ENCODE measurements at regions not wholly inside any gene's neighbourhood (a gene's known extent, or its start where the extent isn't known, plus 50 kb on each side); places are given as distances from the start of the nearest gene placed in this dataset.

DNA sequence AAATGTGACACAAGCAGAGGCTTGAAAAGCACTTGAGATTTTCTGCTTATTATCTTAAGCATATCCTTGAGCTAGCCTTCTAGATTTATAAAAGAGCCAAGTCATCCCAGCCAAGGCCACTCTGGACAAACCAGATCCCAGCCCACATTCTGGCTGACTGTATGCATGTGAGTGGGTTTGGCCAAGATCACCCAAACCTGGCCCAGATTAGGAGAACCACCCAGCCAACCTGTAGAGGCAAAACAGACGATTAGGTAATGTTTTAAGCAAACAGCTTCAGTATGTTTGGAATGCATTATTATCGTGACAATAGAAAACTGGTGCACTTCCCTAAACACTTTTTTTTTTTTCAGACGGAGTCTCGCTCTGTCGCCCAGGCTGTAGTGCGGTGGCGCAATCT is 151.9 kb downstream of the SPATA31D1 start:
- Mint-ChIP-seq H3K27ac (no peak overlapping the region), H3K27me3 (ENCODE audit: low read depth) (no peaks in the 10 kb centered on the region), H3K36me3 (ENCODE audit: low read depth) (no peaks in the 10 kb centered on the region), H3K4me3 (no peak overlapping the region), H3K4me1 (ENCODE audit: low read depth) (no peaks in the 10 kb centered on the region), H3K9me3 (ENCODE audit: insufficient read depth) (peaks cover 6% of the 10 kb centered on the region)
- ATAC-seq (no peak), DNase-seq (no peak)
- ChIA-PET CTCF (no interaction called here), POLR2A (no interaction called here)

DNA sequence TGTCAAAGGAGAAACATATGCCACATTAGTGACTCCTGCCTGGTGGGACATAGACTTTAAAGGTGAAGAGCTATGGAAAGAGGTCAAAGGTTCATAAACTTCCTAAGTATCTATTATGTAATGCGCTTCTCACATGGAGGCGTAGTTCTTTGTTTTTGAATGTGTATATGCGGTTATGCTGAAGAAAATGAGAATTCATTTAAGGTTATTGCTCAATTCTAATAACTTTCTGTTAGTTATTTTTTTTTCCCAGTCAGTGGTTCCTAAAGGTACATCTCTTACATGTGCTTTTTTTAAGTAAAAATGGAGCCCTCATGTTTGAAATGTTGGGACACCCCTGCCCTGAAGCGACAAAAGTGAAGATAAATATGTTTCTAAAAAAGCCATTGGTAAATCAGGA is 156.2 kb downstream of the SPATA31D1 start:
- no peaks in the 10 kb centered on the region for H3K9me3 Mint-ChIP-seq (ENCODE audit: insufficient read depth)
- no peak overlapping the region for H3K4me3 Mint-ChIP-seq
- no peak for ATAC-seq
- ChIA-PET CTCF (no interaction called here), POLR2A (no interaction called here)
- H3K36me3 Mint-ChIP-seq (ENCODE audit: low read depth): no peaks in the 10 kb centered on the region
- no peaks in the 10 kb centered on the region for H3K4me1 Mint-ChIP-seq (ENCODE audit: low read depth)
- no peaks in the 10 kb centered on the region for H3K27me3 Mint-ChIP-seq (ENCODE audit: low read depth)
- no peak for DNase-seq
- no peak overlapping the region for H3K27ac Mint-ChIP-seq

GRCh38 chr9:82146677-82147076 is 158.1 kb downstream of the SPATA31D1 start:
- Mint-ChIP-seq H3K36me3 (ENCODE audit: low read depth) (no peaks in the 10 kb centered on the region), H3K4me3 (no peak overlapping the region), H3K4me1 (ENCODE audit: low read depth) (no peaks in the 10 kb centered on the region), H3K27ac (no peak overlapping the region), H3K27me3 (ENCODE audit: low read depth) (no peaks in the 10 kb centered on the region), H3K9me3 (ENCODE audit: insufficient read depth) (no peaks in the 10 kb centered on the region)
- ATAC-seq: no peak
- ChIA-PET POLR2A (no interaction called here), CTCF (no interaction called here)
- DNase-seq: no peak

GRCh38 chr9:82147798-82148425 is 159.3 kb downstream of the SPATA31D1 start:
- ChIA-PET CTCF (no interaction called here), POLR2A (no interaction called here)
- Mint-ChIP-seq H3K36me3 (ENCODE audit: low read depth) (no peaks in the 10 kb centered on the region), H3K9me3 (ENCODE audit: insufficient read depth) (no peaks in the 10 kb centered on the region), H3K4me1 (ENCODE audit: low read depth) (no peaks in the 10 kb centered on the region), H3K27me3 (ENCODE audit: low read depth) (no peaks in the 10 kb centered on the region), H3K4me3 (no peak overlapping the region), H3K27ac (no peak overlapping the region)
- no peak for DNase-seq
- no peak for ATAC-seq

DNA sequence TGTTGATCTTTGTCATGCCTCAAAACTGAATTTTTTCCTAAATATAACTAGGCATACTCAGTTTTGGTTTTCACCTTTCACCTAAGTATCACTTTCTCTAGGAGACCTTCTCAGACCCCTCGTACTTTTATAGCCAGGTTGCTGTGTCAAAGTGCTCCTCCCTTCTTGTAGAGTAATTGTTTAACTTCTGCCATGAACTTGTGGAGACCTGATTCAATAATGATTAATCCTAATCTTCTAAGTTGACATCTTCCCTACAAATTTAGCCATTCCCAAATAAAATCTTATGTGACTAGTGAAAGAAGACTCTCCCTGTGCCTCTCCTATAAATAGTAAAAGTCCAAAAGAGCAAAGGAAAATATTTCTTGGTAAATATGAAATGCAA is 159.8 kb downstream of the SPATA31D1 start:
- ATAC-seq: no peak
- Mint-ChIP-seq H3K4me1 (ENCODE audit: low read depth) (no peaks in the 10 kb centered on the region), H3K27ac (no peak overlapping the region), H3K27me3 (ENCODE audit: low read depth) (no peaks in the 10 kb centered on the region), H3K4me3 (no peak overlapping the region), H3K36me3 (ENCODE audit: low read depth) (no peaks in the 10 kb centered on the region), H3K9me3 (ENCODE audit: insufficient read depth) (no peaks in the 10 kb centered on the region)
- ChIA-PET POLR2A (no interaction called here), CTCF (no interaction called here)
- no peak for DNase-seq

DNA sequence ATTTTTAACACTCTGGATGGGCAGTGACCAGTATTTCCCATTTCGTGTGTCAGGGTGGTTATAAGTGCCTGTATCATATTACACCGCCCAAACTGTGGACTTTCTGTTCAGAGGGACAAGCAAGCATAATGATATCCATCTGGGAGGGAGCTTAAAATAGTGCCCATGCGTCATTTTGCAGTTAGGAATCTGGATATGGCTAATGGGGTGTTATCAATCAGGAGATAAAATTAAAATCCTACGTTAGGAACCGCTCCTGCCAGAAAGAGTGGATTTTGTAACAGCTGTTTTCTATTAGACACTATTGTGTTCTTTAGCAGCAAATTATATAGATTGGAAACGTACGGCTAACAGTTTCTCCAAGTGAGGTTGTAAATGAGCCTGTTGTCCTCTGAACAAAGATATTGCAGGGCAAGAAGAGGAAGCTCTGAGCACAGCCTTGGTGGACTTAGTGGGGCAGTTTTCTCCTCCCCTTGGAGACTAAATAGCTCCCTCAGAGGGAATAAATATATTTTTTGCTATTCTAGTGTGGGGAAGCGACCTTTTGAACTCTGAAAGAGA is 160.4 kb downstream of the SPATA31D1 start:
- no peaks in the 10 kb centered on the region for H3K36me3 Mint-ChIP-seq (ENCODE audit: low read depth)
- ChIA-PET POLR2A (no interaction called here), CTCF (no interaction called here)
- no peaks in the 10 kb centered on the region for H3K9me3 Mint-ChIP-seq (ENCODE audit: insufficient read depth)
- H3K4me1 Mint-ChIP-seq (ENCODE audit: low read depth): no peaks in the 10 kb centered on the region
- H3K4me3 Mint-ChIP-seq: no peak overlapping the region
- H3K27ac Mint-ChIP-seq: no peak overlapping the region
- no peak for DNase-seq
- H3K27me3 Mint-ChIP-seq (ENCODE audit: low read depth): no peaks in the 10 kb centered on the region
- ATAC-seq: no peak

- no peaks in the 10 kb centered on the region for H3K36me3 Mint-ChIP-seq (ENCODE audit: low read depth)
- H3K4me3 Mint-ChIP-seq: no peak overlapping the region
- ChIA-PET POLR2A (no interaction called here), CTCF (no interaction called here)
- H3K27ac Mint-ChIP-seq: no peak overlapping the region
- DNase-seq: no peak
- ATAC-seq: no peak
- H3K4me1 Mint-ChIP-seq (ENCODE audit: low read depth): no peaks in the 10 kb centered on the region
- no peaks in the 10 kb centered on the region for H3K9me3 Mint-ChIP-seq (ENCODE audit: insufficient read depth)
- no peaks in the 10 kb centered on the region for H3K27me3 Mint-ChIP-seq (ENCODE audit: low read depth)
Observed at GRCh38 chr9:82149501-82149946, 161.0 kb downstream of the SPATA31D1 start.

DNA sequence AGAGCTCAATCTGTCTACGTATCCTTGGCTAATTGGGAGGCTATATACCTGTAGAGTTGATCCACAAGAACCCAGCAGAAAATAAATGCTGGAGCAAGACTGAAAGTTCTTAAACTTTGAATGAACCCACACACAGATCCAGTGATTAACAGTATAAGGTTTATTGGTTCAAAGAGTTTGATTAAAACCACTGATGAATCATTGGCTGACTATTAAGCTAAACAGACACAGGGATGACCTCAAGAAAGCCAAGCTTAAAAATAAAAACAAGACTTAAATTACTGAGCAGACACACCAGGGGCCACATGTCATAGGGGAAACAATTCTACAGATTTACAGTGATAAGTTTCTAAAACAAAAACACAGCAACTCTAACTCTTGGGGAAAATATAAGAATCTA is 163.6 kb downstream of the SPATA31D1 start:
- Mint-ChIP-seq H3K4me3 (no peak overlapping the region), H3K27ac (no peak overlapping the region)
- CTCF ChIA-PET: no interaction called here

GRCh38 chr9:82153032-82153431 is 164.5 kb downstream of the SPATA31D1 start:
- ChIA-PET CTCF (no interaction called here), POLR2A (no interaction called here)

More for the DNA sequence above, 163.6 kb downstream of the SPATA31D1 start:
- DNase-seq (no peak), ATAC-seq (no peak)
- Mint-ChIP-seq H3K4me1 (ENCODE audit: low read depth) (no peaks in the 10 kb centered on the region), H3K36me3 (ENCODE audit: low read depth) (no peaks in the 10 kb centered on the region), H3K27me3 (ENCODE audit: low read depth) (no peaks in the 10 kb centered on the region), H3K9me3 (ENCODE audit: insufficient read depth) (no peaks in the 10 kb centered on the region)
- POLR2A ChIA-PET: no interaction called here

DNA sequence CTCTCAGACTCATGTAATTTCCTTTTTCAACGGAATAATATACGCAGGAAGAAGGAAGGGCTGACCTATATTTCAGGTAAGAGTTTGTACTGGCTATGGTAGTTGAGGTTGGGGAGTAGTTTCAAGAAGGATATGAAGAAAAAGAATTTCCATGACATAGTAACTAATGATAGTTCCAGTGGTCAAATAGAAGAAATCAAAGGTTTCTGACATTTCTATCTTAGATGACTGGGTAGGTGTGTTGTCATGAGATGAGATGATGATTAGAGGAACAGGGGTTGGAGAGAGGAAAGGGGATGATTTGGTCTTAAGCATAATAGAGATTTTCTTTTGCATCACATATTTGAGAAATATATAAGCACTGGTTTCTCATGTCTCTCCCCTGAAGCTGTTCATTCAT is 166.0 kb downstream of the SPATA31D1 start:
- Mint-ChIP-seq H3K27me3 (ENCODE audit: low read depth) (no peaks in the 10 kb centered on the region), H3K36me3 (ENCODE audit: low read depth) (no peaks in the 10 kb centered on the region), H3K9me3 (ENCODE audit: insufficient read depth) (no peaks in the 10 kb centered on the region), H3K4me1 (ENCODE audit: low read depth) (no peaks in the 10 kb centered on the region), H3K27ac (no peak overlapping the region), H3K4me3 (no peak overlapping the region)
- ATAC-seq (no peak), DNase-seq (no peak)
- POLR2A ChIA-PET: no interaction called here
- CTCF ChIA-PET: no interaction called here

More at GRCh38 chr9:82153032-82153431, 164.5 kb downstream of the SPATA31D1 start:
- no peak overlapping the region for H3K4me3 Mint-ChIP-seq
- H3K4me1 Mint-ChIP-seq (ENCODE audit: low read depth): no peaks in the 10 kb centered on the region
- no peak overlapping the region for H3K27ac Mint-ChIP-seq
- H3K9me3 Mint-ChIP-seq (ENCODE audit: insufficient read depth): no peaks in the 10 kb centered on the region
- ATAC-seq (no peak), DNase-seq (no peak)
- no peaks in the 10 kb centered on the region for H3K27me3 Mint-ChIP-seq (ENCODE audit: low read depth)
- H3K36me3 Mint-ChIP-seq (ENCODE audit: low read depth): no peaks in the 10 kb centered on the region

DNA sequence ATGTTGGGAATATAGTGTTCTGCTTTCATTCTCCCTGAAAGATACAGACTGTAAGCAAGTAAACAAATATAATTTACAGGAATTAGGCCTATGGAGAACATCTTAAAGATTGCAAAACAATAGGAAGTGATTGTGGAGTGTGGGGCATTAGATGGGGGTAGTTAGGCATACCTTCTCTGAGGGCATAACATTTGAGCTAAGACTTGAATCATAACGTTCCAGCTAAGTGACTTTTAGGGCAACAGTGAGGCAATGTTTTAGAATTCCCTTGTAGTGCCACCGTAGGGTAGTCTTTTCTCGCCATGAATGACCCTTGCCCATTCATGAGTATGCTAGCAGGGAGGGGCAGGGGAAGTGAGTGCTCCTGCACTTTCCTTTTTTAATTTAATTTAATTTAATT is 173.3 kb downstream of the SPATA31D1 start:
- peaks cover 3% of the 10 kb centered on the region for H3K9me3 Mint-ChIP-seq (ENCODE audit: insufficient read depth)
- ChIA-PET POLR2A (no interaction called here), CTCF (no interaction called here)
- DNase-seq (no peak), ATAC-seq (no peak)
- H3K27ac Mint-ChIP-seq: no peak overlapping the region
- no peaks in the 10 kb centered on the region for H3K4me1 Mint-ChIP-seq (ENCODE audit: low read depth)
- H3K27me3 Mint-ChIP-seq (ENCODE audit: low read depth): no peaks in the 10 kb centered on the region
- H3K4me3 Mint-ChIP-seq: no peak overlapping the region
- H3K36me3 Mint-ChIP-seq (ENCODE audit: low read depth): no peaks in the 10 kb centered on the region

DNA sequence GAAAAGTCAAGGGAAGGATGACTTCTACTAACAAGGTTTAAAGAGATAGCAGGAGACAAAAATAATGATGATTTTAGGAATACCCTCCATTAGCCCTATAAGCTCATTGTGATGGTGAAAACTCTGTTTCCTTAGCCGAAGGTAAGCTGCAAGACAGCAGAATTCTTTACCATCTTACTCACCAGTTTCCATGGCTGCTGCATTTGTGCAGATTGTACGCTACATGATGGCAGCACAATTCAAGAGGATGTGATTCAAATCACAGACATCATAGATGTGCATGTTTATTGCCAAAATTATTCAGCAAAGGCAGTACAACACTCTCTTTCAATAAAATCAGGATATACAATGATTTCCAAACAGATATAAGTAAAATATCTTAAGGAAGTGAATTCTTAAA is 175.6 kb downstream of the SPATA31D1 start:
- H3K4me3 Mint-ChIP-seq: no peak overlapping the region
- H3K4me1 Mint-ChIP-seq (ENCODE audit: low read depth): no peaks in the 10 kb centered on the region
- no peak overlapping the region for H3K27ac Mint-ChIP-seq
- no peaks in the 10 kb centered on the region for H3K36me3 Mint-ChIP-seq (ENCODE audit: low read depth)
- no peak for ATAC-seq
- ChIA-PET CTCF (no interaction called here), POLR2A (no interaction called here)
- DNase-seq: no peak
- H3K27me3 Mint-ChIP-seq (ENCODE audit: low read depth): no peaks in the 10 kb centered on the region
- peaks cover 3% of the 10 kb centered on the region for H3K9me3 Mint-ChIP-seq (ENCODE audit: insufficient read depth)

DNA sequence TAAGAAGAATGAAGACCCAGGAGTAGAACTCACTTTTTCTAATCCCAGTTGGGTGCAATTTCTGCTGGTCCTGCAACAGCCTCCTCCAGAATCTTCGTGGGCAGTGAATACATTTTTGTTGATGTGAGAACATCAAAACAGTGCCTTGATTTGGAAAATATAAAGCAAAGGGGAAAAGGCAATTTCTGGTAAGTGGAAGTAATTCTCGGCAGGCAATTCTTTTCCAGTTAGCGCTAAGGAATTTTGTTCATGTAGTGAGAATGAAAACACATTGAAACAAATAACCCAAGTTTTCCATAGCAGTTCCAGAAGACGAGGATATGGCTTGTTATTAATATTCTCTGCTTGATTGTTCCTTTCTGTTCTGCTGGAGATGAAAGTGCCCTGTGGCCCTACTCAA is 178.7 kb downstream of the SPATA31D1 start:
- DNase-seq (no peak), ATAC-seq (no peak)
- ChIA-PET CTCF (no interaction called here), POLR2A (no interaction called here)
- no peaks in the 10 kb centered on the region for H3K36me3 Mint-ChIP-seq (ENCODE audit: low read depth)
- no peak overlapping the region for H3K4me3 Mint-ChIP-seq
- no peak overlapping the region for H3K27ac Mint-ChIP-seq
- no peaks in the 10 kb centered on the region for H3K27me3 Mint-ChIP-seq (ENCODE audit: low read depth)
- peaks cover 3% of the 10 kb centered on the region for H3K9me3 Mint-ChIP-seq (ENCODE audit: insufficient read depth)
- H3K4me1 Mint-ChIP-seq (ENCODE audit: low read depth): no peaks in the 10 kb centered on the region

Data from activated CD8-positive, alpha-beta T cell treated with anti-CD3 and anti-CD28 coated beads, Interleukin-2, amount 10 ng/mL, durations not matched to agents 7 days and 5 days (primary cell).